CD14-positive monocyte (primary cell): ENCODE measurements at regions not wholly inside any gene's neighbourhood (a gene's known extent, or its start where the extent isn't known, plus 50 kb on each side); places are given as distances from the start of the nearest gene placed in this dataset.

ENCODE experiments used
- DNase-seq, 3 donors: peaks; one replicate each; pipeline ENCODE4 v3.0.0-alpha.2; 2011 to 2022
- H2AFZ ChIP-seq: 2 replicates; pipeline ENCODE4 v1.6.0; 2012; ENCODE audit warnings: mild to moderate bottlenecking, low read depth, low read length, inconsistent platforms; ENCODE audit not compliant: insufficient read depth, poor library complexity, severe bottlenecking
- H3K27ac ChIP-seq, 2 donors: 1 replicate in 1 of 2; 2 replicates in 1 of 2; pipeline ENCODE4 v1.5.1; 2012 to 2013; ENCODE audit warnings: low read length in 2 of 2, control low read depth in 1 of 2, inconsistent platforms in 1 of 2, low read depth in 1 of 2, mild to moderate bottlenecking in 1 of 2
- H3K27me3 ChIP-seq, 2 donors: one replicate each; pipeline versions ENCODE4 v1.6.0 to v1.6.1; 2011 to 2013; ENCODE audit warnings: low read length in 2 of 2; ENCODE audit not compliant: control insufficient read depth in 2 of 2, insufficient read depth in 2 of 2
- H3K36me3 ChIP-seq, 2 donors: replicated peaks in 1 of 2; 1 replicate in 1 of 2; 2 replicates in 1 of 2; pipeline versions ENCODE4 v1.5.1 to v1.6.1; 2012 to 2013; ENCODE audit warnings: low read length in 2 of 2, control low read depth in 1 of 2, inconsistent platforms in 1 of 2, mild to moderate bottlenecking in 1 of 2; ENCODE audit not compliant: insufficient read depth in 2 of 2, control insufficient read depth in 1 of 2
- H3K4me1 ChIP-seq, 2 donors: 1 replicate in 1 of 2; 2 replicates in 1 of 2; pipeline versions ENCODE4 v1.5.1 to v1.6.1; 2012 to 2013; ENCODE audit warnings: low read length in 2 of 2, control low read depth in 1 of 2, inconsistent platforms in 1 of 2, mild to moderate bottlenecking in 1 of 2, moderate library complexity in 1 of 2; ENCODE audit not compliant: insufficient read depth in 2 of 2, control insufficient read depth in 1 of 2
- H3K4me2 ChIP-seq: replicated peaks from 2 replicates; pipeline ENCODE3; 2012; ENCODE audit warnings: low read length, moderate library complexity, mild to moderate bottlenecking; ENCODE audit not compliant: poor library complexity, severe bottlenecking; ENCODE audit errors: extremely low read depth
- H3K4me3 ChIP-seq, 3 experiments: fragments of 200-600 bp in 1 of 3; sonication (generic) in 1 of 3; replicated peaks in 1 of 3; 1 replicate in 2 of 3; 2 replicates in 1 of 3; pipeline ENCODE4 v1.5.1; 2011 to 2013; ENCODE audit warnings: low read length in 3 of 3, mild to moderate bottlenecking in 3 of 3, control low read depth in 2 of 3, low read depth in 2 of 3, inconsistent platforms in 1 of 3, moderate library complexity in 1 of 3
- H3K79me2 ChIP-seq: 2 replicates; pipeline ENCODE4 v1.6.0; 2012; ENCODE audit warnings: mild to moderate bottlenecking, control low read depth, inconsistent platforms, low read length, moderate library complexity; ENCODE audit not compliant: insufficient read depth
- H3K9ac ChIP-seq: 2 replicates; pipeline ENCODE4 v1.6.0; 2017; ENCODE audit warnings: low read length, mild to moderate bottlenecking; ENCODE audit not compliant: insufficient read depth, poor library complexity, severe bottlenecking
- H3K9me3 ChIP-seq, 2 donors: replicated peaks in 1 of 2; 1 replicate in 1 of 2; 2 replicates in 1 of 2; pipeline versions ENCODE4 v1.5.1 to v1.6.1; 2012 to 2013; ENCODE audit warnings: low read length in 2 of 2, control low read depth in 1 of 2; ENCODE audit not compliant: control insufficient read depth in 1 of 2, insufficient read depth in 1 of 2
- H4K20me1 ChIP-seq: 2 replicates; pipeline ENCODE4 v1.6.0; 2012; ENCODE audit warnings: mild to moderate bottlenecking, low read length, control low read depth, moderate library complexity; ENCODE audit not compliant: insufficient read depth
- H3K27ac Mint-ChIP-seq, 7 donors: one replicate each; pipeline ENCODE4 v1.8.0; 2020; ENCODE audit warnings: mild to moderate bottlenecking in 7 of 7, mixed read lengths in 7 of 7, moderate library complexity in 6 of 7, inconsistent platforms in 2 of 7
- H3K27me3 Mint-ChIP-seq, 3 donors: one replicate each; pipeline ENCODE4 v1.8.0; 2021 to 2022; ENCODE audit warnings: low read depth in 3 of 3, mild to moderate bottlenecking in 3 of 3, mixed read lengths in 3 of 3, moderate library complexity in 3 of 3, inconsistent platforms in 1 of 3
- H3K36me3 Mint-ChIP-seq, 2 donors: one replicate each; pipeline ENCODE4 v1.8.0; 2020; ENCODE audit warnings: mixed read lengths in 2 of 2, inconsistent platforms in 1 of 2, mild to moderate bottlenecking in 1 of 2
- H3K4me1 Mint-ChIP-seq: one replicate; pipeline ENCODE4 v1.8.0; 2020; ENCODE audit warnings: mild to moderate bottlenecking, mixed read lengths
- H3K4me3 Mint-ChIP-seq, 2 donors: one replicate each; pipeline ENCODE4 v1.8.0; 2020; ENCODE audit warnings: mild to moderate bottlenecking in 2 of 2, mixed read lengths in 2 of 2, moderate library complexity in 1 of 2
- H3K9me3 Mint-ChIP-seq, 7 donors: one replicate each; pipeline ENCODE4 v1.8.0; 2020 to 2022; ENCODE audit warnings: mixed read lengths in 7 of 7, mild to moderate bottlenecking in 6 of 7, moderate library complexity in 6 of 7, inconsistent platforms in 2 of 7
- CTCF ChIP-seq: fragments of 200-600 bp; IDR thresholded peaks from one replicate; pipeline ENCODE4 v1.8.0; 2022; ENCODE audit warnings: antibody characterized with exemption, mild to moderate bottlenecking
- WGBS: methylation state at CpG from one replicate; pipeline ENCODE4 v1.1.5; 2013; ENCODE audit warnings: missing lambda C conversion rate; ENCODE audit not compliant: insufficient coverage; 5-methylcytosine and 5-hydroxymethylcytosine counted together
- intact Hi-C, 2 donors: fragments of 100-400 bp; cut with micrococcal nuclease; formaldehyde crosslinking; loops; one replicate each; pipeline versions ENCODE4 v1.15.0 to v1.15.1; 2023

- Mint-ChIP-seq H3K27me3 (peaks cover 0 to 2% (median under 1%) of the 10 kb centered on the region in 3 donors), H3K36me3 (no peaks in the 10 kb centered on the region), H3K4me3 (no peak overlapping the region), H3K27ac (no peak overlapping the region), H3K4me1 (no peaks in the 10 kb centered on the region), H3K9me3 (peaks cover 4 to 15% (median 10%) of the 10 kb centered on the region in 7 donors)
- WGBS, result no CpG with 5 or more reads among the region's 3 CpGs
- Histone ChIP-seq H3K4me1 (no peaks in the 10 kb centered on the region), H3K4me3 (no peak overlapping the region), H3K4me2 (no peak overlapping the region), H4K20me1 (no peaks in the 10 kb centered on the region), H3K36me3 (no peaks in the 10 kb centered on the region), H3K79me2 (no peaks in the 10 kb centered on the region), H3K9me3 (peaks cover 0 to 3% of the 10 kb centered on the region in 2 donors), H3K27me3 (no peaks in the 10 kb centered on the region), H3K9ac (no peak overlapping the region), H2AFZ (no peak overlapping the region), H3K27ac (no peak overlapping the region)
- TF ChIP-seq CTCF, result no peak
- no peak for DNase-seq
- intact Hi-C loops, result no loop called here
Measured at GRCh38 chr14:51468523-51468922, 183.2 kb upstream of the FRMD6 start.

- WGBS, result 81% methylated on average over 2 of the region's 2 CpGs
- Histone ChIP-seq H3K4me2 (no peak overlapping the region), H3K36me3 (no peaks in the 10 kb centered on the region), H4K20me1 (no peaks in the 10 kb centered on the region), H3K27me3 (no peaks in the 10 kb centered on the region), H3K27ac (no peak overlapping the region), H3K4me1 (no peaks in the 10 kb centered on the region), H3K4me3 (no peak overlapping the region), H3K9ac (no peak overlapping the region), H3K9me3 (peaks cover 0 to under 1% of the 10 kb centered on the region in 2 donors), H2AFZ (no peak overlapping the region), H3K79me2 (no peaks in the 10 kb centered on the region)
- no peak for TF ChIP-seq CTCF
- Mint-ChIP-seq H3K9me3 (peaks cover 2 to 11% (median 6%) of the 10 kb centered on the region in 7 donors), H3K4me3 (no peak overlapping the region), H3K36me3 (no peaks in the 10 kb centered on the region), H3K4me1 (no peaks in the 10 kb centered on the region), H3K27me3 (peaks cover 0 to 4% (median 2%) of the 10 kb centered on the region in 3 donors), H3K27ac (no peak overlapping the region)
- intact Hi-C loops, result no loop called here
- no peak for DNase-seq
Measured at GRCh38 chr14:51472881-51473280, 178.8 kb upstream of the FRMD6 start.
